ENCODE measurements at regions not wholly inside any gene's neighbourhood (a gene's known extent, or its start where the extent isn't known, plus 50 kb on each side); places are given as distances from the start of the nearest gene placed in this dataset.

GRCh38 chr2:81195774-81196382 lies 891.3 kb upstream of the LRRTM1 start:
- TF ChIP-seq EZH2 (optimal IDR thresholded peaks at IDR 0.05; ENCODE audit: low read depth, low read length) (no peak), CTCF (IDR thresholded peaks at IDR 0.05; ENCODE audit: low read length) (no peak), EZH2phosphoT487 (IDR thresholded peaks at IDR 0.05; ENCODE audit: low read length) (no peak)
